IPS DF 4.7 (cell line): ENCODE measurements at regions not wholly inside any gene's neighbourhood (a gene's known extent, or its start where the extent isn't known, plus 50 kb on each side); places are given as distances from the start of the nearest gene placed in this dataset.

Experiments used
- DNase-seq: peaks from one replicate; pipeline ENCODE4 v3.0.0-alpha.2; 2013; ENCODE audit warnings: low spot score; ENCODE audit errors: extremely low read depth

GRCh38 chr6:15023448-15023847 is 222.4 kb upstream of the JARID2 start:
- DNase-seq = no peak

DNA sequence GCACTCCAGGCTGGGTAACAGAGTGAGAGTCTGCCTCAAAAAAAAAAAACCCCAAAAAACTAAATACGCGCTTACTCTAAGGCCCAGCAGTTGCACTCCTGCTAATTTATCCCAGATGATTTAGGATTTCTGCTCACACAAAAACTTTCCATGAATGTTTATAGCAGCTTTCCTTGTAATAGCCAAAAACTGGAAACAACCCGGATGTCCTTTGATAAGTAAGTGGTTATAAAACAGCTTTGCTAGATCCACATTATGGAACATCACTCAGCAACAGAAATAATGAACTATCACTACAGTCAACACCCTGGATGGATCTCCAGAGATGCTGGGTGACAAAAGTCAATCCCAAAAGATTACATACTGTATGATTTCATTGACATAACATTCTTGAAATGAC is 220.4 kb upstream of the JARID2 start:
- no peak for DNase-seq

GRCh38 chr6:15026832-15027231 is 219.0 kb upstream of the JARID2 start:
- no peak for DNase-seq

- no peak for DNase-seq
These were observed 218.4 kb upstream of the JARID2 start for GRCh38 chr6:15027472-15027871.

GRCh38 chr6:15032015-15032414 is 213.9 kb upstream of the JARID2 start:
- no peak for DNase-seq

DNA sequence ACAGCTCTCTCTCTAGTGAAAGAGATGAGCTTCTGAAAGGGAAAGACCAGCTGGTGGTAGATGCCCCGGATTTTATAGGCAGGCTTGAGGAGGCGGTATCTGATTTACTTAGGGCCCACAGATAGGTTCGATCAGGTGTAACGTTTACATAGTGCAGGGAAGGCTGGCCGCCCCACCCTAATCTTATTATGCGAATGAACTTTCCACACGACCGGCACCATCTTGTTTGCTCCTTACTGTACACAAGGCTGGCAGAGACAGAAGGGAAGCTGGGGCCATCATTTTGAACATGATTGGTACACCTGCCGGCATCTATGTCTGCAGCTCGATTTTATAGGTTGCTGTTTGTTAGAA is 212.0 kb upstream of the JARID2 start:
- DNase-seq = no peak

GRCh38 chr6:15036690-15037245 is 209.1 kb upstream of the JARID2 start:
- no peak for DNase-seq

DNA sequence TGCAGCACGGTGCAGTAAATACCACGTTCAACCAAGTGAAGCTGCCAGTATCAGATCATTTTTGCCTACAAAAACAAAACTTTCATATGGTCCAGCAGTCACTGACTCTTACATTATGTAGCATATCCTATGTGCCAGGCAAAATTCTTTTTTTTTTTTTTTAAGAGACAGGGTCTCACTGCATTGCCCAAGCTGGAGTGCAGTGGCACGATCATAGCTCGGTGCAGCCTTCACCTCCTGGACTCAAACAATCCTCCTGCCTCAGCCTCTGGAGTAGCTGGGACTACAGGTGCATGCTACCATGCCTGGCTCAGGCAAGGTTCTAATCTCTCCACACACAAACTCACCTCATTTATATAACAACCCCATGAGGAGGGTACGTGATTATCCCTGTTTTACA is 208.6 kb upstream of the JARID2 start:
- DNase-seq = no peak

DNA sequence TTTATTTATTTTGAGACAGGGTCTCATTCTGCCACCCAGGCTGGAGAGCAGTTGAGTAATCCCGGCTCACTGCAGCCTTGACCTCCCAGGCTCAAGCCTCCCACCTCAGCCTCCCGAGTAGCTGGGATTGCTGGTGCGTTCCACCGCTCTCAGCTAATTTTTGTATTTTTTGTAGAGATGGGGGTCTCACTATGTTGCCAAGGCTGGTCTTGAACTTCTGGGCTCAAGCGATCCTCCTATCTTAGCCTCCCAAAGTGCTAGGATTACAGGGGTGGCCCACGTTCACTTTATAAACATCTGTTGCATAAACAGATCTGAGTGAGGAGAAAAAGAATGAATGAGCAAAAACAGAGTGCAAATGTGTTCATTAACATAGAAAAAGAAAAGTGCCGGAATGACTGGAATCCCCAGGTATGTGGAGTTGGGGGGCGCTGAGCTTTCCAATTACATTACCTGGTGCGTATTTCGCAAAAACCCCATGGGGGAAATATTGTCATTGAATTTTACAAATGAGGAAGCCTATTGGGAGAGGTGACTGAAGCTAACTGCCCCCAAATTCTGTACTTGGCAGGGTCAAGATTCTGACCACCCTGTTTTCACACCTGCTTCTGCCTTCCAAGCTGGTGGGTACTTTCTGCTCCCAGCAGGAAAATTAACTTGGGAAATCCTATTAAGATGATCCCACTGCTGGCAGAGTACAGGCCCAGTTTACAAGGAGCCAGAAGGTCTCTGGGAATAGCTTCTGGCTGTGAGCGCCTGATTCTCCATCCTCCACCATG is 207.7 kb upstream of the JARID2 start:
- DNase-seq = peak; percentile 81

DNA sequence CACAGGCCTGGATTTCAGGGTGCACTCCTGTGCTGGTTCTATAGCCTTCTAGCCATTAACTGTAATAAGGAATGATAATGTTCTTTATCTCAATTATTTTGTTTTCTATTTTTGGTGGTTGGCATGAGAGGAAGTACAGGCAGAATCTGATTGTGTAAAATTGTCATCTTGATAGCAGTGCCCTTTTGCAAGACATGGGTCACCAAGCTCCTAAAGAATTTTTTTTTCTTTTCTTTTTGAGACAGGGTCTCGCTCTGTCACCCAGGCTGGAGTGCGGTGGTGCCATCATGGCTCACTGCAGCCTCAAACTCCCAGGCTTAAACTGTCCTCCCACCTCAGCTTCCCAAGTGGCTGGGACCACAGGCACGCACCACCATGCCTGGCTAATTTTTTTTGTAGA is 206.7 kb upstream of the JARID2 start:
- DNase-seq = no peak

DNA sequence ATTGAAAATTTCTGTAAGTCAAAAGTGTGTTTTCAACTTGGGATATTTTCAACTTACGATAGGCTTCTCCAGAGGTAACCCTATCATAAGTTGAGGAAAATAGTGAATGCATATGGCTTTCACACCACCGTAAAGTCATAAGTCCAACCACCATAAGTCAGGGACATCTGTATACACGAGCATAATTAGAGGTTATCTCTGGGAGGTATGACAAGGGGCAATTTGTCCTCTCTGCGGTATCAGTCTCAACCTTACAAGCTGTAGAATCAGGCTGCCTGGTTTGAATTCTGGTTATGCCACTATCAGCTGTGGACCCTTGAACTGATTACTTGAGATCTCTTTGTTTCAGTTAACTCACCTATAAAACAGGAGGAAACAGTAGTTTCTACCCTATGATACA is 202.9 kb upstream of the JARID2 start:
- no peak for DNase-seq

DNA sequence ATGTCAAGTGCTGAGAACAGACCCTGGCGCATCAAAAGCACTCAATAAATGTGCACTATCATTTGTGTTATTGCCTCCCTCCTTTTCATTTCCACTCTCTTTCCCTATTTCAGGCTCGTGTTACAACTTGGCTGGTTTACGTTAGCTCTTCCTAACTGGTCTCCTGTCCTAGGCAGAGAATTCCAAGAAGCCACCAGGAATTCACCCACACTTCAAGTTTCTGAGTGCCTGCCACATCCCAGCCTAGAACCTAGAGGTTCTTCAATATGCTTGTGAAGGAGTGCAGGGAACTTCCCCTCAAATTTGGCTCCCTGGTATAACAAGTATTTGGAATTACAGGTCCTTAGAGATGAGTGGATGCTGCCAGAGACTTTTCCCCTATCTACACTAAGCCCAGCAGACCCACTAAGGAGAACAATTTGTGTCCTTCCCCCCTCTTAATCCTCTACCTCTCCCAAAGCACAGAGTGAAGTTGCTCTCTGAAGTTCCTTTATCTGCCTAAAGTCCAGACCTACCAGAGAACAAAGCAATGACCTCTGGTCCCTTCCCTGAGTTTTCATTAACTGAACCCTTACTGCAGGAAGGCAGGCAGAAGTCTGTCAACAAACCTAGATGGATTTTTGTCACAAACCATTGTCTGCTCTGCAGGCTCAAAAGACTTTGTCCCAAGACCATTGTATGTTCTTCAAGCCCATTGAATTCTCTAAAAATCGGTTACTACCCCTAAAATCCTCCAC is 201.6 kb upstream of the JARID2 start:
- no peak for DNase-seq

DNA sequence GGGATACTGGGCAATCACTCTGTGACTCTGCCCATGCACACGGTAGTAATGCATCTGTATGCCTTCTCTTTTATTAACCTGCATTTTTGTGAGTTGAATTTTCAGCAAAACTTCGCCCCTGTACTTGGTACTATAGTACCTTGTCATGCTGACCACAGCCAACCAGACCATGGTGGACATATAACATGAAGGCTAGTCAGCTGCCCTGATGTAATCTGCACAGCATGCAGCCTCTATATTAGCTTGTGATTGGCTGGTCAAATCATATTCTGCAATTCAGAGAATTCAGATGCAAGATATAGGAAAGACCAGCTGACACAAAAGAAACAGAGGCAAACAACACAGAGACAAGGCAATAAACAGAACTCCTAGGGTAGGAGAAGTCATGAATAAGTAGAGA is 200.9 kb upstream of the JARID2 start:
- DNase-seq = no peak

- no peak for DNase-seq
These were observed 199.1 kb upstream of the JARID2 start for GRCh38 chr6:15046751-15047150.

GRCh38 chr6:15048367-15048766 is 197.5 kb upstream of the JARID2 start:
- no peak for DNase-seq

DNA sequence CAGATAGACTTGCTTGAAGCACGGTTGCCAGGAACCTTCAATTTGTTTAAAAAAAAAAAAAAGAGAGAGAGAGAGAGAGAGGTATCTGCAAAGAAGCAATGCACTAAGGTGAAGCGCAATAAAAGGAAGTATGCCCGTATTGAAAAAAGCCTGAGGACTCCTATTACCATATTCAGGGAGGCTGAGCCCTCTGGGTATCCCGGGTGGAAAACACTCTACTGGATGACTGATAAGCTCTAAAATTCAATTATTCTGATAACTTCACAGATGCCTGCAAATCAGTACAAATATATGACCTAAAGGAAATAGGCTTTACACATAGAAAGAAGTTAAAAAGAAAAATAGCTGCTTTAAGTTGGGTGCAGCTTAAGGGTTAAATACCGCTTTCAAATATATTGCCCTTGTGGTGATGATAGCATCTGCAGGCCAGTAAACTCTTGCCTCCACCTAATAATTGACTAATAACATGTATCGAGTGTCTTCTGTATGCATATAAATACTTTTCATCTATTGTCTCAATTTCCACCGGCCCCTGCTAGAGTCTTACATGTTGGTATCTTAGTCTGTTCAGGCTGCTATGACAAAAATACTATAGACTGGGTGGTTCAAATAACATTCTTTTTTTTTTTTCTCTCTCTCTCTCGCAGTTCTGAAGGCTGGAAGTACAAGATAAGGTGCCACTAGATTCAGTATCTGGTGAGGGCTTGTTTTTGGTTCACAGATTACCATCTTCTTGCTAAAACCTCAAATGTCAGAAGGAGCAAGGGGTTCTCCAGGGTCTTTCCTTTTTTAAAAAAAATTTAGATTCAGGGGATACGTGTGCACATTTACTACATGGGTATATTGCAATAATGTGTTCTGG is 187.4 kb upstream of the JARID2 start:
- no peak for DNase-seq

GRCh38 chr6:15061180-15061641 is 184.7 kb upstream of the JARID2 start:
- no peak for DNase-seq

GRCh38 chr6:15061908-15062515 is 183.9 kb upstream of the JARID2 start:
- DNase-seq = no peak

DNA sequence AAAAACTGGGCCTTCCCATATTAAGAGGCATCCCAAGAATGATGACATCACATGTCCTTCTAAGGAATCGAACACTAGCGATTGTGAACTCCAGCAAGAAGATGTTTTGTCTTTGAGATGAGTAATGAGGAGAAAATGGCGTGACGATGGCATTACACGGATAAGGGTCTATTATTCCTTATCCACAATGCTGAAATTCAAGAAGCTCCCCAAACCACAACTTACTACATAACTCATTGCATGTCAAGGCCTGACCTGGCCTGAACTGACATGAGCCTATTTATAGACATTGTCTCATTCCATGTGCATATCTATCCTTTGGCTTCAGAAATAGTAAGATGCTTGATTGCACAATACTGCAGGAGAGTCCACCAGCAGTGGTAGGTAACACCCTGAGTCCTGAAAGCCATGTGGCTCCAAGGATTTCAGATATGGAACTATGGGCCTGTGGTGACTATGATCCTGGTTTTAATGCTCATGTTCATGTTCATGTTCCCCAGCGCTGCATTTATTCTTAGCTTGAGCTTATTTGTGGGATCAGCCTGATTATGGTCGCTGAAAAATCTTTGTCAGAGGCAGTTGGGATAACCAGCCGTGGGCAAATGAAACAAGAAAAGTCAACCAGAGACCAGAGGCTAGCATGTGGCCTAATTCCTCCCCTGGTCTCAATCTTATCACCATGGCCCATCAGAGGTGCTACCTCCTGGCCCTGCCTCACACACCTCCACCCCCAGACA is 183.2 kb upstream of the JARID2 start:
- no peak for DNase-seq

DNA sequence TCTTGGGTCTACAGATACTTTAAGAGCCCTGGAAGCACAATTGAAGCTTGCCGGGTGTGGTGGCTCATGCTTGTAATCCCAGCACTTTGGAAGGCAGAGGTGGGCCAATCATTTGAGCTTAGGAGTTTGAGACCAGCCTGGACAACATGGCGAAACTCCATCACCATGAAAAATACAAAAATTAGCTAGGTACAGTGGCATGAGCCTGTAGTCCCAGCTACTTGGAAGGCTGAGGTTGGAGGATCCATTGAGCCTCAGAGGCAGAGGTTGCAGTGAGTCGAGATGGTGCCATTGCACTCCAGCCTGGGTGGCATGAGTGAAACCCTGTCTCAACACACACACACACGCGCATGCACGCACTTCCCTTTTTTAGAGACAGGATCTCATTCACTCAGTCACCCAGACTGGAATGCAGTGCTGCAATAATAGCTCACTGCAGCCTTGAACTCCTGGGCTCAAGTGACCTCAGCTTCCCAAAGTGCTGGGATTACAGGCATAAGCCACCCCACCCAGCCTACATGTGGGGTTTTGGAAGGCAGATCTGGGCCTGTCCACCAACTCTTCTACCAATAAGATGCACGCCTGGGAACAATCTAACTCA is 182.5 kb upstream of the JARID2 start:
- no peak for DNase-seq
